IMR-90 (cell line): ENCODE measurements at regions not wholly inside any gene's neighbourhood (a gene's known extent, or its start where the extent isn't known, plus 50 kb on each side); places are given as distances from the start of the nearest gene placed in this dataset.

ENCODE experiments used
- ATAC-seq: fragments of 200-7000 bp; cut with Tn5 transposase; 2 replicates; pipeline ENCODE4 v1.9.1; 2020; ENCODE audit warnings: low read depth, mild to moderate bottlenecking, moderate library complexity
- BruUV-seq: library from RNA; stranded (reverse); fragments of 400-500 nt; replicated peaks from 2 replicates; lab custom pipeline; 2021; lab: Mats Ljungman, UMichigan
- CTCF ChIA-PET: fragments of 300-600 bp; formaldehyde crosslinking; extraction: SDS; loops from one replicate; lab custom pipeline; 2021; ENCODE audit warnings: antibody characterized with exemption; lab: Yijun Ruan, JAX
- POLR2A ChIA-PET: fragments of 300-600 bp; sonication (Branson Sonifier 250); formaldehyde crosslinking; loops from one replicate; lab custom pipeline; 2022; ENCODE audit warnings: antibody characterized with exemption; ENCODE audit not compliant: unreplicated experiment; lab: Charles Lee
- DNase-seq: peaks from one replicate; pipeline ENCODE4 v3.0.0; 2013
- H2AFZ ChIP-seq: replicated peaks from 2 replicates; pipeline ENCODE3; 2013; ENCODE audit warnings: low read length, mild to moderate bottlenecking; ENCODE audit not compliant: poor library complexity
- H2AK5ac ChIP-seq: 2 replicates; pipeline ENCODE4 v1.6.1; 2013; ENCODE audit warnings: low read depth, low read length, inconsistent platforms
- H2AK9ac ChIP-seq: replicated peaks from 2 replicates; pipeline ENCODE3; 2013; ENCODE audit warnings: mild to moderate bottlenecking, low read depth, low read length, moderate library complexity; ENCODE audit not compliant: poor library complexity
- H2BK120ac ChIP-seq: 2 replicates; pipeline ENCODE4 v1.6.1; 2013; ENCODE audit warnings: low read depth, low read length, inconsistent platforms
- H2BK15ac ChIP-seq: 3 replicates; pipeline ENCODE4 v1.6.1; 2013; ENCODE audit warnings: low read depth, low read length, inconsistent platforms
- H2BK20ac ChIP-seq: 2 replicates; pipeline ENCODE4 v1.6.1; 2013; ENCODE audit warnings: low read depth, mild to moderate bottlenecking, inconsistent platforms, low read length, moderate library complexity
- H2BK5ac ChIP-seq: 2 replicates; pipeline ENCODE4 v1.6.1; 2013; ENCODE audit warnings: mild to moderate bottlenecking, low read depth, low read length, inconsistent platforms; ENCODE audit not compliant: poor library complexity, severe bottlenecking
- H3K14ac ChIP-seq: replicated peaks from 2 replicates; pipeline ENCODE4 v1.6.1; 2013; ENCODE audit warnings: low read depth, low read length, inconsistent platforms
- H3K18ac ChIP-seq: 2 replicates; pipeline ENCODE4 v1.6.1; 2013; ENCODE audit warnings: low read depth, low read length, control low read depth
- H3K23ac ChIP-seq: 2 replicates; pipeline ENCODE4 v1.6.1; 2013; ENCODE audit warnings: low read depth, low read length, inconsistent platforms
- H3K27ac ChIP-seq: 2 replicates; pipeline ENCODE4 v1.5.1; 2013; ENCODE audit warnings: mild to moderate bottlenecking, control low read depth, low read length; ENCODE audit not compliant: insufficient read depth
- H3K27me3 ChIP-seq: 2 replicates; pipeline ENCODE4 v1.6.1; 2013; ENCODE audit warnings: low read length; ENCODE audit not compliant: control insufficient read depth, insufficient read depth
- H3K36me3 ChIP-seq: 2 replicates; pipeline ENCODE4 v1.6.1; 2013; ENCODE audit warnings: low read length, mixed read lengths; ENCODE audit not compliant: control insufficient read depth, insufficient read depth
- H3K4ac ChIP-seq: 2 replicates; pipeline ENCODE4 v1.6.1; 2013; ENCODE audit warnings: low read depth, low read length, inconsistent platforms
- H3K4me1 ChIP-seq: 2 replicates; pipeline ENCODE4 v1.6.1; 2013; ENCODE audit warnings: low read length, mixed read lengths; ENCODE audit not compliant: control insufficient read depth, insufficient read depth
- H3K4me2 ChIP-seq: 2 replicates; pipeline ENCODE4 v1.6.1; 2013; ENCODE audit warnings: low read depth, mild to moderate bottlenecking, control low read depth, low read length, moderate library complexity
- H3K4me3 ChIP-seq: 2 replicates; pipeline ENCODE4 v1.5.1; 2013; ENCODE audit warnings: low read depth, mild to moderate bottlenecking, control low read depth, low read length, moderate library complexity; ENCODE audit not compliant: insufficient read depth
- H3K56ac ChIP-seq: 2 replicates; pipeline ENCODE4 v1.6.1; 2013; ENCODE audit warnings: low read length, inconsistent platforms; ENCODE audit not compliant: insufficient read depth; ENCODE audit errors: extremely low read depth
- H3K79me1 ChIP-seq, 2 experiments: 2 replicates each; pipeline ENCODE4 v1.6.1; 2013; ENCODE audit warnings: low read length in 2 of 2, inconsistent platforms in 1 of 2, low read depth in 1 of 2
- H3K9ac ChIP-seq: 2 replicates; pipeline ENCODE4 v1.6.1; 2013; ENCODE audit warnings: low read depth, low read length, control low read depth
- H3K9me1 ChIP-seq: 2 replicates; pipeline ENCODE4 v1.6.1; 2013; ENCODE audit warnings: low read length, inconsistent platforms; ENCODE audit not compliant: insufficient read depth
- H3K9me3 ChIP-seq: 2 replicates; pipeline ENCODE4 v1.6.1; 2013; ENCODE audit warnings: low read length; ENCODE audit not compliant: control insufficient read depth, insufficient read depth
- H4K20me1 ChIP-seq: 2 replicates; pipeline ENCODE4 v1.6.1; 2013; ENCODE audit warnings: low read length, inconsistent platforms; ENCODE audit not compliant: insufficient read depth
- H4K5ac ChIP-seq: 2 replicates; pipeline ENCODE4 v1.6.1; 2013; ENCODE audit warnings: mild to moderate bottlenecking, low read depth, low read length, control low read depth
- H4K8ac ChIP-seq, 2 experiments: 2 replicates each; pipeline ENCODE4 v1.6.1; 2013; ENCODE audit warnings: low read depth in 2 of 2, low read length in 2 of 2, control low read depth in 1 of 2, inconsistent platforms in 1 of 2
- H4K91ac ChIP-seq: 2 replicates; pipeline ENCODE4 v1.6.1; 2013; ENCODE audit warnings: low read depth, low read length, inconsistent platforms; ENCODE audit not compliant: insufficient read depth
- BHLHE40 ChIP-seq: fragments of 150-350 bp; IDR thresholded peaks from 2 replicates; pipeline ENCODE4 v1.6.1; 2016; ENCODE audit warnings: mild to moderate bottlenecking, low read depth, low read length
- ELK1 ChIP-seq: fragments of 150-350 bp; IDR thresholded peaks from 2 replicates; pipeline ENCODE4 v1.6.1; 2016; ENCODE audit warnings: low read depth, mild to moderate bottlenecking, low read length, moderate library complexity, borderline replicate concordance
- FOS ChIP-seq: fragments of 150-350 bp; IDR thresholded peaks from 2 replicates; pipeline ENCODE4 v1.6.1; 2016; ENCODE audit warnings: low read depth, low read length
- MAFK ChIP-seq: IDR thresholded peaks from 2 replicates; pipeline ENCODE4 v1.6.1; 2012; ENCODE audit warnings: low read depth, low read length, improper control_type of control experiment
- POLR2A ChIP-seq: IDR thresholded peaks from 2 replicates; pipeline ENCODE4 v1.6.1; 2012; ENCODE audit warnings: mild to moderate bottlenecking, low read depth, low read length
- RAD21 ChIP-seq: IDR thresholded peaks from 2 replicates; pipeline ENCODE4 v1.6.1; 2012; ENCODE audit warnings: low read length, improper control_type of control experiment
- RCOR1 ChIP-seq: IDR thresholded peaks from 2 replicates; pipeline ENCODE4 v1.6.1; 2012; ENCODE audit warnings: mild to moderate bottlenecking, low read length, improper control_type of control experiment; ENCODE audit not compliant: insufficient replicate concordance
- RFX5 ChIP-seq: IDR thresholded peaks from 2 replicates; pipeline ENCODE4 v1.8.0; 2012; ENCODE audit warnings: low read depth, mild to moderate bottlenecking, low read length, moderate library complexity
- WGBS, 2 experiments: methylation state at CpG; one replicate each; pipeline versions ENCODE4 v1.1.5 to v1.1.7; 2013; ENCODE audit warnings: missing lambda C conversion rate in 2 of 2; ENCODE audit not compliant: insufficient read length in 1 of 2; ENCODE audit errors: extremely low coverage in 2 of 2; 5-methylcytosine and 5-hydroxymethylcytosine counted together
- dilution Hi-C: fragments of 300-500 bp; cut with HindIII; formaldehyde crosslinking; loops from one replicate; pipeline ENCODE4 v1.14.3; 2018; ENCODE audit warnings: low sequenced_read_pairs; ENCODE audit not compliant: unreplicated experiment
- in situ Hi-C: fragments of 300-500 bp; cut with MboI; formaldehyde crosslinking; loops from 3 replicates; pipeline ENCODE4 v1.14.3; 2019; ENCODE audit warnings: low sequenced_read_pairs, inconsistent platforms, mixed read lengths
- intact Hi-C: fragments of 100-400 bp; cut with micrococcal nuclease; formaldehyde crosslinking; loops from 2 replicates; pipeline ENCODE4 v1.10.0; 2022

- Histone ChIP-seq H3K4me1 (no peaks in the 10 kb centered on the region), H3K9me1 (no peaks in the 10 kb centered on the region), H4K8ac (0 out of 4 replicates have a peak overlapping the region, but pooled peaks of 1 of the 2 experiments have one; percentile 7), H3K27me3 (no peaks in the 10 kb centered on the region), H2AK5ac (no peak overlapping the region; the same call in 1 of the 2 replicates), H3K4me3 (no peak overlapping the region), H2BK20ac (peak overlapping the region; percentile 30), H4K20me1 (no peaks in the 10 kb centered on the region), H3K23ac (no peak overlapping the region), H3K4me2 (no peak overlapping the region), H3K27ac (no peak overlapping the region), H4K91ac (no peak overlapping the region), H3K9ac (no peak overlapping the region), H2AK9ac (no peak overlapping the region), H3K9me3 (no peaks in the 10 kb centered on the region), H3K4ac (no peak overlapping the region), H3K56ac (no peak overlapping the region), H2BK15ac (peak overlapping the region; percentile 19; the same call in 1 of the 3 replicates), H3K79me1 (no peaks in the 10 kb centered on the region), H3K14ac (no peak overlapping the region), H2BK120ac (peak overlapping the region; percentile 0; the same call in 1 of the 2 replicates), H3K18ac (no peak overlapping the region; the same call in 1 of the 2 replicates), H4K5ac (no peak overlapping the region), H2AFZ (no peak overlapping the region), H2BK5ac (no peak overlapping the region), H3K36me3 (no peaks in the 10 kb centered on the region)
- intact Hi-C loops, result loop anchor here (10.0 kb wide), 1 partner anchor 218 kb away; no protein-coding TSS in a partner anchor
- DNase-seq (no peak), ATAC-seq (no peak)
- in situ Hi-C loops, result no loop called here
- dilution Hi-C loops, result no loop called here
- POLR2A ChIA-PET, result no interaction called here
- no TSS peak for BruUV-seq
- TF ChIP-seq ELK1 (no peak), RAD21 (no peak), RCOR1 (no peak), FOS (no peak), BHLHE40 (no peak), POLR2A (no peak), RFX5 (no peak), MAFK (no peak)
- WGBS, 2 experiments, result no CpG with 5 or more reads among the region's 1 CpG
- CTCF ChIA-PET, result interaction anchor here (1.6 kb wide), 1 partner anchor 10 kb away, joined by 3 read pairs; no protein-coding TSS in a partner anchor
Observed at GRCh38 chr3:66812741-66813140, 185.4 kb upstream of the KBTBD8 start.
